ENCODE measurements at regions not wholly inside any gene's neighbourhood (a gene's known extent, or its start where the extent isn't known, plus 50 kb on each side); places are given as distances from the start of the nearest gene placed in this dataset.

GRCh38 chr5:147046281-147046680 lies 167.7 kb upstream of the PPP2R2B start:
- no peak overlapping the region for H3K4me3 Mint-ChIP-seq (ENCODE audit: unreplicated experiment)

GRCh38 chr5:147046894-147047293 lies 168.3 kb upstream of the PPP2R2B start:
- Mint-ChIP-seq H3K9me3 (ENCODE audit: unreplicated experiment) (no peaks in the 10 kb centered on the region), H3K27me3 (ENCODE audit: unreplicated experiment) (no peaks in the 10 kb centered on the region), H3K27ac (ENCODE audit: unreplicated experiment) (no peak overlapping the region), H3K36me3 (ENCODE audit: unreplicated experiment) (no peaks in the 10 kb centered on the region), H3K4me3 (ENCODE audit: unreplicated experiment) (no peak overlapping the region), H3K4me1 (ENCODE audit: low read depth, unreplicated experiment) (peaks cover 8% of the 10 kb centered on the region)
- DNase-seq, result no peak
- TF ChIP-seq, protein P1, sequence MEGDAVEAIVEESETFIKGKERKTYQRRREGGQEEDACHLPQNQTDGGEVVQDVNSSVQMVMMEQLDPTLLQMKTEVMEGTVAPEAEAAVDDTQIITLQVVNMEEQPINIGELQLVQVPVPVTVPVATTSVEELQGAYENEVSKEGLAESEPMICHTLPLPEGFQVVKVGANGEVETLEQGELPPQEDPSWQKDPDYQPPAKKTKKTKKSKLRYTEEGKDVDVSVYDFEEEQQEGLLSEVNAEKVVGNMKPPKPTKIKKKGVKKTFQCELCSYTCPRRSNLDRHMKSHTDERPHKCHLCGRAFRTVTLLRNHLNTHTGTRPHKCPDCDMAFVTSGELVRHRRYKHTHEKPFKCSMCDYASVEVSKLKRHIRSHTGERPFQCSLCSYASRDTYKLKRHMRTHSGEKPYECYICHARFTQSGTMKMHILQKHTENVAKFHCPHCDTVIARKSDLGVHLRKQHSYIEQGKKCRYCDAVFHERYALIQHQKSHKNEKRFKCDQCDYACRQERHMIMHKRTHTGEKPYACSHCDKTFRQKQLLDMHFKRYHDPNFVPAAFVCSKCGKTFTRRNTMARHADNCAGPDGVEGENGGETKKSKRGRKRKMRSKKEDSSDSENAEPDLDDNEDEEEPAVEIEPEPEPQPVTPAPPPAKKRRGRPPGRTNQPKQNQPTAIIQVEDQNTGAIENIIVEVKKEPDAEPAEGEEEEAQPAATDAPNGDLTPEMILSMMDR (IDR thresholded peaks at IDR 0.05; ENCODE audit: partially characterized antibody, unreplicated experiment), result no peak

More at GRCh38 chr5:147046281-147046680, 167.7 kb upstream of the PPP2R2B start:
- DNase-seq, result no peak
- TF ChIP-seq, protein P1 (IDR thresholded peaks at IDR 0.05; ENCODE audit: partially characterized antibody, unreplicated experiment), result no peak
- Mint-ChIP-seq H3K27me3 (ENCODE audit: unreplicated experiment) (no peaks in the 10 kb centered on the region), H3K9me3 (ENCODE audit: unreplicated experiment) (no peaks in the 10 kb centered on the region), H3K36me3 (ENCODE audit: unreplicated experiment) (no peaks in the 10 kb centered on the region), H3K4me1 (ENCODE audit: low read depth, unreplicated experiment) (peaks cover 8% of the 10 kb centered on the region), H3K27ac (ENCODE audit: unreplicated experiment) (no peak overlapping the region)

DNA sequence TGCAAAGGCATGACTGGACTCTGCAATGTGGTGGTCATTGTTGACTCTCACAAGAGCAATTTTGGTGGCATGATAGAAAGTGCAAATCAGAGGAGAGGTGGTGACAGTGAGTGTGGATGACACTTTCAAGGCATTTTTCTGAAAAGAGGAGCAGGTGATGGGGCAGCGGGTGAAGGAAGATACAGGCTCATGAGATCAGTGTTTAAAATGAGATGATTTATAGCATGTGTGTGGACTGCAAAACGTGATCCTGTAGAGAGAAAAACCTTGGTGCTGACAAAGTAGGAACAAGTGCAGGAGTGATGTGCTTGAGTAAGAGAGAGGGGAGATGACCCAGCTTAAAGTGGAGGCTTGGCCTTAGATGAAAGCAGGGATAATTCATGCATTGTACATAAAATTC lies 171.2 kb upstream of the PPP2R2B start:
- Mint-ChIP-seq H3K4me1 (ENCODE audit: low read depth, unreplicated experiment) (peaks cover 8% of the 10 kb centered on the region), H3K4me3 (ENCODE audit: unreplicated experiment) (no peak overlapping the region), H3K27ac (ENCODE audit: unreplicated experiment) (no peak overlapping the region), H3K27me3 (ENCODE audit: unreplicated experiment) (no peaks in the 10 kb centered on the region), H3K36me3 (ENCODE audit: unreplicated experiment) (no peaks in the 10 kb centered on the region), H3K9me3 (ENCODE audit: unreplicated experiment) (no peaks in the 10 kb centered on the region)
- DNase-seq, result no peak
- TF ChIP-seq, protein P1 (IDR thresholded peaks at IDR 0.05; ENCODE audit: partially characterized antibody, unreplicated experiment), result no peak

GRCh38 chr5:147050172-147050571 lies 171.6 kb upstream of the PPP2R2B start:
- DNase-seq, result no peak
- Mint-ChIP-seq H3K36me3 (ENCODE audit: unreplicated experiment) (no peaks in the 10 kb centered on the region), H3K27ac (ENCODE audit: unreplicated experiment) (no peak overlapping the region), H3K27me3 (ENCODE audit: unreplicated experiment) (no peaks in the 10 kb centered on the region), H3K4me3 (ENCODE audit: unreplicated experiment) (no peak overlapping the region), H3K4me1 (ENCODE audit: low read depth, unreplicated experiment) (peaks cover 8% of the 10 kb centered on the region), H3K9me3 (ENCODE audit: unreplicated experiment) (no peaks in the 10 kb centered on the region)
- TF ChIP-seq, protein P1 (IDR thresholded peaks at IDR 0.05; ENCODE audit: partially characterized antibody, unreplicated experiment), result no peak

DNA sequence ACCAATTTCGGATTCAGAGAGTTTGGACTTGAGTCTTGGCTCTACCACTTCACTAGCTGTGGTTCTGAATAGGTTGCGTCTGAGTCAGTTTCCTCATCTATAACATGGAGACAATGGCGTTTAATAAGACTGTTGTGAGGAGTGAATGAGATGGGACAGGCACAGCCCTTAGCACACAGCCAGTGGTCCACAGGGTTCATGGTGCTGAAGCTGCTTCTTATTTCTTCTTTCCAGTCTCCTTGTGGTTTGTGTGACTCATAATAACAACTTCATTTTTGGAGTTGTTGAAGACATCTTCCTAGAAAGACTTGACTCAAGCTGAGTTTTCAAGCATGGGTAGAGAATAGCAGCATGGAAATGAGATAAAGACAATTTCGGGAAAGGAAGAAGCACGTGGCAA lies 172.6 kb upstream of the PPP2R2B start:
- Mint-ChIP-seq H3K4me1 (ENCODE audit: low read depth, unreplicated experiment) (peaks cover 2% of the 10 kb centered on the region), H3K4me3 (ENCODE audit: unreplicated experiment) (no peak overlapping the region), H3K27ac (ENCODE audit: unreplicated experiment) (no peak overlapping the region), H3K9me3 (ENCODE audit: unreplicated experiment) (no peaks in the 10 kb centered on the region), H3K36me3 (ENCODE audit: unreplicated experiment) (no peaks in the 10 kb centered on the region), H3K27me3 (ENCODE audit: unreplicated experiment) (no peaks in the 10 kb centered on the region)
- TF ChIP-seq, protein P1 (IDR thresholded peaks at IDR 0.05; ENCODE audit: partially characterized antibody, unreplicated experiment), result no peak
- no peak for DNase-seq
